ENCODE measurements at regions not wholly inside any gene's neighbourhood (a gene's known extent, or its start where the extent isn't known, plus 50 kb on each side); places are given as distances from the start of the nearest gene placed in this dataset.

- no peak overlapping the region for H3K4me3 Mint-ChIP-seq (ENCODE audit: unreplicated experiment)
- no peak for DNase-seq (ENCODE audit: low spot score)
- no peaks in the 10 kb centered on the region for H3K9me3 Mint-ChIP-seq (ENCODE audit: unreplicated experiment)
- no peak for TF ChIP-seq CTCF (IDR thresholded peaks at IDR 0.05; ENCODE audit: unreplicated experiment)
- H3K27me3 Mint-ChIP-seq (ENCODE audit: unreplicated experiment) = peaks cover 7% of the 10 kb centered on the region
- H3K27ac Mint-ChIP-seq (ENCODE audit: unreplicated experiment) = no peak overlapping the region
- peaks cover 5% of the 10 kb centered on the region for H3K4me1 Mint-ChIP-seq (ENCODE audit: unreplicated experiment)
- peaks cover 2% of the 10 kb centered on the region for H3K36me3 Mint-ChIP-seq (ENCODE audit: low read depth, unreplicated experiment)
Observed at GRCh38 chr16:85199069-85199725, 86.9 kb upstream of the CIBAR2 start.

- no peaks in the 10 kb centered on the region for H3K4me1 Mint-ChIP-seq (ENCODE audit: unreplicated experiment)
- peak overlapping the region; percentile 12 for H3K4me3 Mint-ChIP-seq (ENCODE audit: unreplicated experiment)
- peaks cover 3% of the 10 kb centered on the region for H3K36me3 Mint-ChIP-seq (ENCODE audit: low read depth, unreplicated experiment)
- TF ChIP-seq CTCF (IDR thresholded peaks at IDR 0.05; ENCODE audit: unreplicated experiment) = no peak
- peaks cover 7% of the 10 kb centered on the region for H3K27me3 Mint-ChIP-seq (ENCODE audit: unreplicated experiment)
- H3K9me3 Mint-ChIP-seq (ENCODE audit: unreplicated experiment) = no peaks in the 10 kb centered on the region
- no peak overlapping the region for H3K27ac Mint-ChIP-seq (ENCODE audit: unreplicated experiment)
- no peak for DNase-seq (ENCODE audit: low spot score)
Observed at GRCh38 chr16:85199880-85200279, 87.6 kb upstream of the CIBAR2 start.

- Mint-ChIP-seq H3K9me3 (ENCODE audit: unreplicated experiment) (no peaks in the 10 kb centered on the region), H3K4me3 (ENCODE audit: unreplicated experiment) (no peak overlapping the region), H3K27ac (ENCODE audit: unreplicated experiment) (peak overlapping the region; percentile 5), H3K36me3 (ENCODE audit: low read depth, unreplicated experiment) (peaks cover 3% of the 10 kb centered on the region), H3K4me1 (ENCODE audit: unreplicated experiment) (peaks cover under 1% of the 10 kb centered on the region), H3K27me3 (ENCODE audit: unreplicated experiment) (peaks cover 7% of the 10 kb centered on the region)
- no peak for TF ChIP-seq CTCF (IDR thresholded peaks at IDR 0.05; ENCODE audit: unreplicated experiment)
- no peak for DNase-seq (ENCODE audit: low spot score)
Observed at GRCh38 chr16:85200471-85201278, 88.4 kb upstream of the CIBAR2 start.

DNA sequence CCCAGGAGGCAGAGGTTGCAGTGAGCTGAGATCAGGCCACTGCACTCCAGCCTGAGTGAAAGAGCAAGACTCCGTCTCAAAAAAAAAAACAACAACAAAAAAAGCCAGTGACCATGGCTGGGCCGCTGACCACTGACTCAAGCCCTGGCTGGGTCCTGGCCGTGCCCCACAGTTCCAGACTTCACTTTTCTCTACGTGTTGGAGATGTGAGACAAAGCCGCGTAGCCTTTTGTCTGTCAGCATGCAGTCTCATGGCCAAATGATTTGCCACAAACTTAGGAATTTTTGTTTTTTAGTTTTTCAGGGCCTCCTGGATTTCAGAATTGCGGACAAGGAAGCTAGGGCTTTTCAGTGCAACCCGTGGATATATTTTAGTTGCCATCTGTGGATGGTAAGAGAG is 89.3 kb upstream of the CIBAR2 start:
- no peaks in the 10 kb centered on the region for H3K9me3 Mint-ChIP-seq (ENCODE audit: unreplicated experiment)
- peaks cover 7% of the 10 kb centered on the region for H3K27me3 Mint-ChIP-seq (ENCODE audit: unreplicated experiment)
- peaks cover 3% of the 10 kb centered on the region for H3K36me3 Mint-ChIP-seq (ENCODE audit: low read depth, unreplicated experiment)
- no peak overlapping the region for H3K27ac Mint-ChIP-seq (ENCODE audit: unreplicated experiment)
- H3K4me1 Mint-ChIP-seq (ENCODE audit: unreplicated experiment) = peaks cover 2% of the 10 kb centered on the region
- no peak overlapping the region for H3K4me3 Mint-ChIP-seq (ENCODE audit: unreplicated experiment)
- TF ChIP-seq CTCF (IDR thresholded peaks at IDR 0.05; ENCODE audit: unreplicated experiment) = no peak
- no peak for DNase-seq (ENCODE audit: low spot score)

GRCh38 chr16:85202051-85202601 is 89.9 kb upstream of the CIBAR2 start:
- Mint-ChIP-seq H3K36me3 (ENCODE audit: low read depth, unreplicated experiment) (peaks cover 3% of the 10 kb centered on the region), H3K27me3 (ENCODE audit: unreplicated experiment) (peaks cover 7% of the 10 kb centered on the region), H3K27ac (ENCODE audit: unreplicated experiment) (no peak overlapping the region), H3K9me3 (ENCODE audit: unreplicated experiment) (no peaks in the 10 kb centered on the region), H3K4me1 (ENCODE audit: unreplicated experiment) (peaks cover 2% of the 10 kb centered on the region), H3K4me3 (ENCODE audit: unreplicated experiment) (no peak overlapping the region)
- DNase-seq (ENCODE audit: low spot score) = no peak
- no peak for TF ChIP-seq CTCF (IDR thresholded peaks at IDR 0.05; ENCODE audit: unreplicated experiment)

Measured in endothelial cell (in vitro differentiated cells).